ENCODE measurements at regions not wholly inside any gene's neighbourhood (a gene's known extent, or its start where the extent isn't known, plus 50 kb on each side); places are given as distances from the start of the nearest gene placed in this dataset.

DNA sequence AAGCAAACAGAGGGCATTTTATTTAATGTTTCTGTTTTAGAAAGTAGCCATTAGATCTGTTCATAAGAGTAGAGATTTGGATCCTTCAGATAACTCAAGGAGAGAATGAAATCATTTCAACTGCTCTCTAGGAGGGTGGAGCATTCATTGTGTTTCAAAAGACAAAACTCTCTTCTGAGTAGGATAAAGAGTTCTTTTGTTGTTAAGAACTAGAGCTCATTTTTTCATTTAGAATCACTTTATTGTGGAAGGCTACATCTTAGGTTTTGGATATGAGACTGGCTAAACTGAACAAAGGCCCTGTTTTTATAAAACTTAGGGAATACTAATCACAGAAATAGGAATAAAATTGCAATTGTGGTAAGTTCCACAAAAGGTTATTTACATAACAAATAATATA, 193.9 kb upstream of the PCDH10 start:
- Histone ChIP-seq H3K27me3 (ENCODE audit: insufficient read depth, low read depth, severe bottlenecking) (no peaks in the 10 kb centered on the region), H3K4me3 (ENCODE audit: low read depth, low read length) (no peak overlapping the region), H3K27ac (no peak overlapping the region), H3K9me3 (ENCODE audit: severe bottlenecking) (peaks cover 5% of the 10 kb centered on the region), H3K36me3 (no peaks in the 10 kb centered on the region)
- DNase-seq = no peak
- TF ChIP-seq, protein P1, sequence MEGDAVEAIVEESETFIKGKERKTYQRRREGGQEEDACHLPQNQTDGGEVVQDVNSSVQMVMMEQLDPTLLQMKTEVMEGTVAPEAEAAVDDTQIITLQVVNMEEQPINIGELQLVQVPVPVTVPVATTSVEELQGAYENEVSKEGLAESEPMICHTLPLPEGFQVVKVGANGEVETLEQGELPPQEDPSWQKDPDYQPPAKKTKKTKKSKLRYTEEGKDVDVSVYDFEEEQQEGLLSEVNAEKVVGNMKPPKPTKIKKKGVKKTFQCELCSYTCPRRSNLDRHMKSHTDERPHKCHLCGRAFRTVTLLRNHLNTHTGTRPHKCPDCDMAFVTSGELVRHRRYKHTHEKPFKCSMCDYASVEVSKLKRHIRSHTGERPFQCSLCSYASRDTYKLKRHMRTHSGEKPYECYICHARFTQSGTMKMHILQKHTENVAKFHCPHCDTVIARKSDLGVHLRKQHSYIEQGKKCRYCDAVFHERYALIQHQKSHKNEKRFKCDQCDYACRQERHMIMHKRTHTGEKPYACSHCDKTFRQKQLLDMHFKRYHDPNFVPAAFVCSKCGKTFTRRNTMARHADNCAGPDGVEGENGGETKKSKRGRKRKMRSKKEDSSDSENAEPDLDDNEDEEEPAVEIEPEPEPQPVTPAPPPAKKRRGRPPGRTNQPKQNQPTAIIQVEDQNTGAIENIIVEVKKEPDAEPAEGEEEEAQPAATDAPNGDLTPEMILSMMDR (IDR thresholded peaks at IDR 0.05; ENCODE audit: low read depth, low read length) = no peak

DNA sequence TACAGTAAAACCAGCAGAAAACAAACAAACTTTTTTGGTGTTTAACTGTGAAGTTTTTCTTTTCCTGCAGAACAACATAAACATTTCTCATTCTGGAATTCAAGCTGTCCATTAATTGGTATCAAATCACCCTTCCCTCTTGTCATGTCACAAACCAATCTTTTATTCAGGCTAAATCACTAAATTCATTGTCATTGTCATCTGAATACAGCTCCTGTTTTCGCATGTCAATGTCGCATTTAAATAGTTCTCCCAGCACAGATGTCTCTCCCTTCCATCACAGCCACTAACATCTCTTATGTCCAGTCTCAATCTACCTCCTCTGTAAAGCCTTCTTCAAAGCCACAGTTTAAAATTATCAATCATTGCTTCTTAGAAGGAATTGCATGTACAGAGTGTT, 192.1 kb upstream of the PCDH10 start:
- Histone ChIP-seq H3K27me3 (ENCODE audit: insufficient read depth, low read depth, severe bottlenecking) (no peaks in the 10 kb centered on the region), H3K27ac (no peak overlapping the region), H3K4me3 (ENCODE audit: low read depth, low read length) (no peak overlapping the region), H3K36me3 (no peaks in the 10 kb centered on the region), H3K9me3 (ENCODE audit: severe bottlenecking) (peaks cover 5% of the 10 kb centered on the region)
- DNase-seq = no peak
- TF ChIP-seq, protein P1 (IDR thresholded peaks at IDR 0.05; ENCODE audit: low read depth, low read length) = no peak

DNA sequence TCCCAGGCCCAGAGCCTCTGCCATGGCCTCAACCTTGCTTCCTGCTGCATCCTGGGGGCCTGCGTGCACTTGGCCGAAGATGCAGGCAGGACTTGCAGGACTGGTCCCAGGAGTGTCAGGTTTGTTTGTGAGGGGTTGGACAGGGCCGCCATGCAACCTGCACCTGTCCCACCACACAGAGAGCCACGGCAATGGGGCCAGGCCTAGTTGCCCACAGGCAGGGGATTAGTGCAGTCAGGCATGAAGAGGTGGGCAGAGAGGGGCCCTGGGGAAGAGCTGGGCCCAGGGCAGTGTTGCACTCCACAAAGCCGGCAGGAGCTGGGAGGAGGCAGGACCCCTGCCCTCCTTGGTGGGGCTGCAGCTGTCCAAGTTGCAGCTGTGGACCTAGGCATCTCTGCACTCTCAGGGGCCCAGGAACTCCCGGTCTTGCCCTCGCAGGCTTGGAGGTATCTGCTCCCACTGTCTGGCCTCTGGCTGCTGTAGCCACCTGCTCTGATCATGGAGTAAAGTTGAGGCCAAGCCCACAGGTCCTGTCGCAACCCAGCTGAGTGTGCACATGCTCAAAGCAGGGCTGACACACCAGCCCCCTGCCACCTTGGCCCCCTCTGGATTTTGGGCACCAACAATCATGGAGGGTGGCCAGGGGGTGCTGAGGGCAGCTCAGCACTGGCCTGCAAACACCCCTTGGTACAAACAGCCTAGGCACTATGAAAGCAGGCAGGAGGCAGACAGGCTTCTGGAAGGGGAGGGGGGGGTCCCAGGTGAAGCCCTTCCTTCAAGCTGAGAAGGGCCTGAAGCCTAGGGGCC, 190.4 kb upstream of the PCDH10 start:
- TF ChIP-seq, protein P1 (IDR thresholded peaks at IDR 0.05; ENCODE audit: low read depth, low read length) = no peak
- Histone ChIP-seq H3K9me3 (ENCODE audit: severe bottlenecking) (peaks cover 5% of the 10 kb centered on the region), H3K4me3 (ENCODE audit: low read depth, low read length) (no peak overlapping the region), H3K36me3 (no peaks in the 10 kb centered on the region), H3K27me3 (ENCODE audit: insufficient read depth, low read depth, severe bottlenecking) (no peaks in the 10 kb centered on the region), H3K27ac (no peak overlapping the region)
- no peak for DNase-seq

DNA sequence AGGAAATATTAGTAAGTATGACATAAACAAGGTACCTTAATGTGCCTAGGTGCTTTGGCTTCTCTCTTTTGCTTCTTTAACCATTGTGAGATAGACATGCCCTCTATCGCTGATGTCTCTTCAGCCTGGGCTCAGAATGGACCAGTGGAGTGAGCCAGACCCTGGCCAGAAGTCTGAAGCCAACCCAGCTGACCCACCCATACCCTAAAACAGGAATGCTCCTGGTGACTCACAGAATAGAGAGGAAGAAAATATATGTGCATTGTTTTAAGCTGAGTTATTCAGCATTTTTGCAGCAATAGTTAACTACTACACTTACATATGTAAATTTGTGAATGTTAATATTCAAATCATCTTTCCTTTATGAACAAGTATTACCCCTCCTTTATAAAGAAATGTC, 167.5 kb upstream of the PCDH10 start:
- Histone ChIP-seq H3K9me3 (ENCODE audit: severe bottlenecking) (no peaks in the 10 kb centered on the region), H3K27me3 (ENCODE audit: insufficient read depth, low read depth, severe bottlenecking) (no peaks in the 10 kb centered on the region), H3K27ac (no peak overlapping the region), H3K36me3 (no peaks in the 10 kb centered on the region), H3K4me3 (ENCODE audit: low read depth, low read length) (no peak overlapping the region)
- DNase-seq = no peak
- TF ChIP-seq, protein P1 (IDR thresholded peaks at IDR 0.05; ENCODE audit: low read depth, low read length) = no peak

DNA sequence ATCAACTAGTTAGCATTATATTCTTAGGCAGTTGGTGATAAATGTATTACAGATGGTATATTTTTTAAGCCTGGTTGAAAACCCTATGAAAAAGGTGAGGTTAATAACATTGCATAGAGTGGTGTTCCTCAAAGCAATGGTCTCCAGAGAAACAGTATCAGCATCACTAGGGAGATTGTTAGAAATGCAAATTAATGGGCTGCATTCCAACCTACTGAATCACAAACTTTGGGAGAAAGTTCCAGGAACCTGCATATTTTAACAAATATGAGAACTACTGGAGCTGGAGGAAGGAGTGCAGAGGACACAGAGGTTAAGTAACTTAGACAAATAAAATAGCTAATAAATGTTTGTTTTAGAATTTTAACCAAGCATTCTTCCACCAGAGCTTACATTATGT, 166.9 kb upstream of the PCDH10 start:
- H3K36me3 ChIP-seq = no peaks in the 10 kb centered on the region
- no peaks in the 10 kb centered on the region for H3K27me3 ChIP-seq (ENCODE audit: insufficient read depth, low read depth, severe bottlenecking)
- H3K4me3 ChIP-seq (ENCODE audit: low read depth, low read length) = no peak overlapping the region
- no peak for DNase-seq
- no peaks in the 10 kb centered on the region for H3K9me3 ChIP-seq (ENCODE audit: severe bottlenecking)
- TF ChIP-seq, protein P1 (IDR thresholded peaks at IDR 0.05; ENCODE audit: low read depth, low read length) = no peak
- H3K27ac ChIP-seq = no peak overlapping the region

DNA sequence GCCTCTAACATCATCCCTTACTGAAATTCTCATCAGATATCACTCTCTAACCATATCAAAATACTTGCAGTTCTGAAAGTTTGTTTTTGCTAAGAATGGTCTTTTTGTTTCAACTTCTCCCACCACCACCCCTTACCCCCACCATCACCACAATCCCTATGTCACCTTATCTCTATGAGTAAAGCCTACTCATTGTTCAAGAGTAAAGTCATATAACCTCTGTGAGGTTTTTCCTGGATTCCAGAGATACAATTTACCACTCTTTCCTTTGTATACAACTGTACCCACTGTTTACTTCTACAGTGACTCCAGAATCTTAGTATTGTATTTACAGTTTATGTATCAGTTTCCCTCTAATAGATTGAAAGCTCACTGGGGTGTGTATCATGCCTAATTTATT, 158.0 kb upstream of the PCDH10 start:
- no peak overlapping the region for H3K4me3 ChIP-seq (ENCODE audit: low read depth, low read length)
- TF ChIP-seq, protein P1 (IDR thresholded peaks at IDR 0.05; ENCODE audit: low read depth, low read length) = no peak
- H3K36me3 ChIP-seq = no peaks in the 10 kb centered on the region
- H3K9me3 ChIP-seq (ENCODE audit: severe bottlenecking) = no peaks in the 10 kb centered on the region
- DNase-seq = no peak
- H3K27ac ChIP-seq = no peak overlapping the region
- H3K27me3 ChIP-seq (ENCODE audit: insufficient read depth, low read depth, severe bottlenecking) = no peaks in the 10 kb centered on the region

All from WERI-Rb-1 (cell line).